ENCODE measurements at regions not wholly inside any gene's neighbourhood (a gene's known extent, or its start where the extent isn't known, plus 50 kb on each side); places are given as distances from the start of the nearest gene placed in this dataset.

- Histone ChIP-seq H3K4me3 (ENCODE audit: low read depth, low read length, poor library complexity, severe bottlenecking) (no peak overlapping the region), H3K36me3 (ENCODE audit: insufficient read depth, low read length, poor library complexity, severe bottlenecking) (no peaks in the 10 kb centered on the region), H3K27ac (ENCODE audit: low read depth, low read length, poor library complexity, severe bottlenecking) (no peak overlapping the region), H3K4me1 (ENCODE audit: insufficient read depth, low read length, poor library complexity, severe bottlenecking) (no peaks in the 10 kb centered on the region), H3K9me3 (ENCODE audit: low read depth, low read length, poor library complexity, severe bottlenecking) (no peaks in the 10 kb centered on the region), H3K27me3 (replicated peaks; ENCODE audit: insufficient read depth, low read depth, low read length, poor library complexity) (no peaks in the 10 kb centered on the region)
- intact Hi-C loops (cut with micrococcal nuclease; ENCODE audit: unreplicated experiment) = no loop called here
- ChIA-PET CTCF (no interaction called here), POLR2A (ENCODE audit: low non-redundant PET) (no interaction called here)
- DNase-seq (ENCODE audit: low spot score) = no peak
- BruUV-seq (replicated peaks) = no TSS peak
- TF ChIP-seq CTCF (conservative IDR thresholded peaks at IDR 0.05; ENCODE audit: low read depth, low read length) = no peak
- no peak for TF ChIP-seq EZH2 (IDR thresholded peaks at IDR 0.05; ENCODE audit: borderline replicate concordance, low read depth, low read length, poor library complexity, severe bottlenecking)
Measured at GRCh38 chr3:164640591-164640990, 437.7 kb downstream of the SI start.

- no peaks in the 10 kb centered on the region for H3K27me3 ChIP-seq (replicated peaks; ENCODE audit: insufficient read depth, low read depth, low read length, poor library complexity)
- no TSS peak for BruUV-seq (replicated peaks)
- no peaks in the 10 kb centered on the region for H3K9me3 ChIP-seq (ENCODE audit: low read depth, low read length, poor library complexity, severe bottlenecking)
- intact Hi-C loops (cut with micrococcal nuclease; ENCODE audit: unreplicated experiment) = no loop called here
- ChIA-PET CTCF (no interaction called here), POLR2A (ENCODE audit: low non-redundant PET) (no interaction called here)
- TF ChIP-seq CTCF (conservative IDR thresholded peaks at IDR 0.05; ENCODE audit: low read depth, low read length) = no peak
- no peak for TF ChIP-seq EZH2 (IDR thresholded peaks at IDR 0.05; ENCODE audit: borderline replicate concordance, low read depth, low read length, poor library complexity, severe bottlenecking)
- no peaks in the 10 kb centered on the region for H3K36me3 ChIP-seq (ENCODE audit: insufficient read depth, low read length, poor library complexity, severe bottlenecking)
- no peak overlapping the region for H3K4me3 ChIP-seq (ENCODE audit: low read depth, low read length, poor library complexity, severe bottlenecking)
- H3K4me1 ChIP-seq (ENCODE audit: insufficient read depth, low read length, poor library complexity, severe bottlenecking) = no peaks in the 10 kb centered on the region
- no peak overlapping the region for H3K27ac ChIP-seq (ENCODE audit: low read depth, low read length, poor library complexity, severe bottlenecking)
- DNase-seq (ENCODE audit: low spot score) = no peak
Measured at GRCh38 chr3:164620956-164621355, 457.3 kb downstream of the SI start.

- intact Hi-C loops (cut with micrococcal nuclease; ENCODE audit: unreplicated experiment) = no loop called here
- H3K9me3 ChIP-seq (ENCODE audit: low read depth, low read length, poor library complexity, severe bottlenecking) = no peaks in the 10 kb centered on the region
- no peaks in the 10 kb centered on the region for H3K27me3 ChIP-seq (replicated peaks; ENCODE audit: insufficient read depth, low read depth, low read length, poor library complexity)
- POLR2A ChIA-PET (ENCODE audit: low non-redundant PET) = no interaction called here
- BruUV-seq (replicated peaks) = no TSS peak
- DNase-seq (ENCODE audit: low spot score) = no peak
- no peaks in the 10 kb centered on the region for H3K36me3 ChIP-seq (ENCODE audit: insufficient read depth, low read length, poor library complexity, severe bottlenecking)
- H3K27ac ChIP-seq (ENCODE audit: low read depth, low read length, poor library complexity, severe bottlenecking) = no peak overlapping the region
- CTCF ChIA-PET = no interaction called here
- no peak for TF ChIP-seq CTCF (conservative IDR thresholded peaks at IDR 0.05; ENCODE audit: low read depth, low read length)
- no peak for TF ChIP-seq EZH2 (IDR thresholded peaks at IDR 0.05; ENCODE audit: borderline replicate concordance, low read depth, low read length, poor library complexity, severe bottlenecking)
- no peak overlapping the region for H3K4me3 ChIP-seq (ENCODE audit: low read depth, low read length, poor library complexity, severe bottlenecking)
- H3K4me1 ChIP-seq (ENCODE audit: insufficient read depth, low read length, poor library complexity, severe bottlenecking) = no peaks in the 10 kb centered on the region
Measured at GRCh38 chr3:164620423-164620822, 457.9 kb downstream of the SI start.

Measured in A673 (cell line).